H1 (cell line): ENCODE measurements at regions not wholly inside any gene's neighbourhood (a gene's known extent, or its start where the extent isn't known, plus 50 kb on each side); places are given as distances from the start of the nearest gene placed in this dataset.

ENCODE experiments used
- CBX8 ChIP-seq: fragments of 300-800, 300-1000 bp; sonication (generic); IDR thresholded peaks from 2 replicates; pipeline ENCODE4 v1.7.1; 2016; ENCODE audit warnings: low read depth, low read length, borderline replicate concordance
- KDM4A ChIP-seq: IDR thresholded peaks from one replicate; pipeline ENCODE4 v1.7.1; 2012; ENCODE audit warnings: low read depth, mild to moderate bottlenecking, moderate library complexity, low read length, inconsistent platforms; ENCODE audit not compliant: severe bottlenecking
- SAP30 ChIP-seq: fragments of 300-600 bp; sonication (generic); IDR thresholded peaks from 2 replicates; pipeline ENCODE4 v1.7.1; 2012; ENCODE audit warnings: low read length, moderate library complexity, mild to moderate bottlenecking, inconsistent platforms; ENCODE audit not compliant: insufficient read depth, insufficient replicate concordance
- TF ChIP-seq, protein P1 (sequence below): IDR thresholded peaks from 2 replicates; pipeline ENCODE4 v1.6.1; 2011; ENCODE audit warnings: low read length, improper control_type of control experiment

DNA sequence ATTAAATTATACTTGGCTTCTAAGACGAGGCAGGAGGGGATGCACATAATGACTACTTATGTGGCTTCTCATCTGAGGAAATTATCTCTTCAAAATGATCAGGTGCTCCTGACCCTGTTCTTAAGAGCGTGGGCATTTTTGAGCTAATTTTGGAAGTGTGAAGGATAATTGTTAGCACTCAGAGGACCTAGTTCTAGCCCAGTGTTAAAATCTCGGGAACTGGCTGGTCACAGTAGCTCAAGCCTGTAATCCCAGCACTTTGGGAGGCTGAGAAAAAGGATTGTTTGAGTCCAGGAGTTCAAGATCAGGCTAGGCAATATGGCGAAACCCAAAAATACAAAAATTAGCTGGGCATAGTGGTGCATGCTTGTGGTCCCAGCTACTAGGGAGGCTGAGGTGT lies 103.0 kb upstream of the DHX40 start (continued):
- TF ChIP-seq, protein P1, sequence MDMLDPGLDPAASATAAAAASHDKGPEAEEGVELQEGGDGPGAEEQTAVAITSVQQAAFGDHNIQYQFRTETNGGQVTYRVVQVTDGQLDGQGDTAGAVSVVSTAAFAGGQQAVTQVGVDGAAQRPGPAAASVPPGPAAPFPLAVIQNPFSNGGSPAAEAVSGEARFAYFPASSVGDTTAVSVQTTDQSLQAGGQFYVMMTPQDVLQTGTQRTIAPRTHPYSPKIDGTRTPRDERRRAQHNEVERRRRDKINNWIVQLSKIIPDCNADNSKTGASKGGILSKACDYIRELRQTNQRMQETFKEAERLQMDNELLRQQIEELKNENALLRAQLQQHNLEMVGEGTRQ = no peak
- no peak for TF ChIP-seq KDM4A
- TF ChIP-seq CBX8 = no peak
- no peak for TF ChIP-seq SAP30
- TF ChIP-seq, all 59 proteins: peak for 0
